Breast epithelium (tissue), 3 donors: ENCODE measurements at regions not wholly inside any gene's neighbourhood (a gene's known extent, or its start where the extent isn't known, plus 50 kb on each side); places are given as distances from the start of the nearest gene placed in this dataset.
"Not testable (repeated sequence)": the region's sequence is repeated elsewhere in the genome, so short reads cannot be mapped to it uniquely, and the experiment has no call there.

Experiments used
- CTCF ChIP-seq, 3 donors: fragments of 450-650 bp; IDR thresholded peaks; one replicate each; pipeline ENCODE4 v1.5.1; 2016 to 2017; ENCODE audit warnings: antibody characterized with exemption in 3 of 3, mild to moderate bottlenecking in 3 of 3, moderate library complexity in 3 of 3
- POLR2A ChIP-seq: fragments of 450-650 bp; IDR thresholded peaks from one replicate; pipeline ENCODE4 v1.6.1; 2016; ENCODE audit warnings: antibody characterized with exemption, mild to moderate bottlenecking, moderate library complexity
- POLR2AphosphoS5 ChIP-seq, 3 donors: sonication (generic); formaldehyde crosslinking; IDR thresholded peaks; one replicate each; pipeline ENCODE4 v1.6.1; 2017; ENCODE audit warnings: antibody characterized with exemption in 3 of 3

- TF ChIP-seq CTCF (IDR thresholded peaks at IDR 0.05); POLR2A; POLR2AphosphoS5 (IDR thresholded peaks at IDR 0.05): not testable (repeated sequence)
These were observed 164.5 kb upstream of the PLGLB2 start for GRCh38 chr2:87583370-87583769.
